ENCODE measurements at regions not wholly inside any gene's neighbourhood (a gene's known extent, or its start where the extent isn't known, plus 50 kb on each side); places are given as distances from the start of the nearest gene placed in this dataset.
"Not testable (repeated sequence)": the region's sequence is repeated elsewhere in the genome, so short reads cannot be mapped to it uniquely, and the experiment has no call there.

DNA sequence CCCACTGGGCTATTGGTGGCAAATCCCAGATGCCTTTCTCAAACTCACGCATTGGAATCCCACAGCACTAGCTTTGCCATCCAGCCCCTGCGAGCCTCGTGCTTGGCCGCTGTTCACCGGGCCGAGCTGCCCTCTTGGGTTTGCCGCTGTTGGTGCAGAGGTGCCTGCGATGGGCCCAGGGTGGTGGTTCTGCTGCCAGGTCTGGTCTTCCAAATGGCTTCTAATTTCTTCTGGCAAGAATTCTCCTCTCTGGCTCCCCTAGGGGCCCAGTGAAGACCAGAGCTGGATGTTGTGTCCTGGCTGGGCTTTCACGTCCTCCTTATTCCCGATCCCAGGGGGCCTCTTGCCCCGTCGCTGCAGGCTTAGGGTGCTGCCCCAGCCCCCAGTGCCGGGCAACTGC is 194.1 kb downstream of the BANP start:
- TF ChIP-seq, protein P1, sequence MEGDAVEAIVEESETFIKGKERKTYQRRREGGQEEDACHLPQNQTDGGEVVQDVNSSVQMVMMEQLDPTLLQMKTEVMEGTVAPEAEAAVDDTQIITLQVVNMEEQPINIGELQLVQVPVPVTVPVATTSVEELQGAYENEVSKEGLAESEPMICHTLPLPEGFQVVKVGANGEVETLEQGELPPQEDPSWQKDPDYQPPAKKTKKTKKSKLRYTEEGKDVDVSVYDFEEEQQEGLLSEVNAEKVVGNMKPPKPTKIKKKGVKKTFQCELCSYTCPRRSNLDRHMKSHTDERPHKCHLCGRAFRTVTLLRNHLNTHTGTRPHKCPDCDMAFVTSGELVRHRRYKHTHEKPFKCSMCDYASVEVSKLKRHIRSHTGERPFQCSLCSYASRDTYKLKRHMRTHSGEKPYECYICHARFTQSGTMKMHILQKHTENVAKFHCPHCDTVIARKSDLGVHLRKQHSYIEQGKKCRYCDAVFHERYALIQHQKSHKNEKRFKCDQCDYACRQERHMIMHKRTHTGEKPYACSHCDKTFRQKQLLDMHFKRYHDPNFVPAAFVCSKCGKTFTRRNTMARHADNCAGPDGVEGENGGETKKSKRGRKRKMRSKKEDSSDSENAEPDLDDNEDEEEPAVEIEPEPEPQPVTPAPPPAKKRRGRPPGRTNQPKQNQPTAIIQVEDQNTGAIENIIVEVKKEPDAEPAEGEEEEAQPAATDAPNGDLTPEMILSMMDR (IDR thresholded peaks at IDR 0.05): not testable (repeated sequence)
- TF ChIP-seq POLR2A (IDR thresholded peaks at IDR 0.05): not testable (repeated sequence)

Measured in vagina (tissue), 2 donors.